H1 (cell line): ENCODE measurements at regions not wholly inside any gene's neighbourhood (a gene's known extent, or its start where the extent isn't known, plus 50 kb on each side); places are given as distances from the start of the nearest gene placed in this dataset.

Experiments
- CTCF ChIP-seq, 3 experiments: IDR thresholded peaks; 1 replicate in 2 of 3; 2 replicates in 1 of 3; pipeline versions ENCODE4 v1.5.1 to v1.6.1; 2011; ENCODE audit warnings: low read length in 3 of 3, mild to moderate bottlenecking in 3 of 3, inconsistent platforms in 2 of 3, low read depth in 1 of 3, moderate library complexity in 1 of 3; ENCODE audit not compliant: insufficient read depth in 1 of 3; ENCODE audit errors: control extremely low read depth in 1 of 3
- EZH2 ChIP-seq: fragments of 200-600 bp; sonication (generic); IDR thresholded peaks from 2 replicates; pipeline ENCODE4 v1.7.1; 2012; ENCODE audit warnings: low read depth, mild to moderate bottlenecking, moderate library complexity, low read length, inconsistent platforms; ENCODE audit not compliant: severe bottlenecking

- no peak for TF ChIP-seq CTCF (IDR thresholded peaks at IDR 0.05; ENCODE audit: control extremely low read depth in 1 of 3, insufficient read depth in 1 of 3, low read depth in 1 of 3, low read length in 3 of 3)
- no peak for TF ChIP-seq EZH2
Measured at GRCh38 chr10:130257897-130258296, 121.7 kb downstream of the GLRX3 start.
